HG03097 (cell line): ENCODE measurements at regions not wholly inside any gene's neighbourhood (a gene's known extent, or its start where the extent isn't known, plus 50 kb on each side); places are given as distances from the start of the nearest gene placed in this dataset.
"Not testable (repeated sequence)": the region's sequence is repeated elsewhere in the genome, so short reads cannot be mapped to it uniquely, and the experiment has no call there.

Experiments
- ATAC-seq: cut with Tn5 transposase; IDR thresholded peaks from one replicate; pipeline ENCODE4 v1.9.1; 2021; ENCODE audit not compliant: unreplicated experiment, low FRiP score

GRCh38 chr2:14094592-14094991 lies 537.9 kb upstream of the LRATD1 start:
- no peak for ATAC-seq

DNA sequence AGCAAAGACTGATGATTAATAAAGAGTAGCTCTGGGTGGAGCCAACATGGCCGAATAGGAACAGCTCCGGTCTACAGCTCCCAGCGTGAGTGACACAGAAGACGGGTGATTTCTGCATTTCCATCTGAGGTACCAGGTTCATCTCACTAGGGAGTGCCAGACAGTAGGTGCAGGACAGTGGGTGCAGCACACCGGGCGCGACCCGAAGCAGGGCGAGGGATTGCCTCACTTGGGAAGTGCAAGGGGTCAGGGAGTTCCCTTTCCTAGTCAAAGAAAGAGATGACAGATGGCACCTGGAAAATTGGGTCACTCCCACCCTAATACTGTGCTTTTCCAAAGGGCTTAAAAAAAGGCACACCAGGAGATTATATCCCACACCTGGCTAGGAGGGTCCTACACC lies 533.4 kb upstream of the LRATD1 start:
- ATAC-seq: not testable (repeated sequence)

DNA sequence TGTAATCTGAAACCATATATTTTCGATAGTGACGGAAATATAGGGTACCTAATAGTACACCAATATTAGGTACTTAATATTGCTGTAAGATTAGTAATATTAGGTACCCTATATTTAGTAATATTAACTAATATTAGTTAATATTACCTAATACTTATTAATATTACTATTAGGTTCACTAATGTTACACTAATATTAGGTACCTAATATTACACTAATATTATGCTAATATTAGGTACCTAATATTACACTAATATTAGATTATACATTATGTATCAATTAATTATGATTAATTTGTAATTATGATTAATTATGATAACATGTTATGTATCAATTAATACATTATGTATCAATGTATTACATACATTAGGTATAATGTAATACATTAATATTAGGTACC lies 518.2 kb upstream of the LRATD1 start:
- ATAC-seq: no peak

- no peak for ATAC-seq
These were observed 512.1 kb upstream of the LRATD1 start for GRCh38 chr2:14120376-14120775.

DNA sequence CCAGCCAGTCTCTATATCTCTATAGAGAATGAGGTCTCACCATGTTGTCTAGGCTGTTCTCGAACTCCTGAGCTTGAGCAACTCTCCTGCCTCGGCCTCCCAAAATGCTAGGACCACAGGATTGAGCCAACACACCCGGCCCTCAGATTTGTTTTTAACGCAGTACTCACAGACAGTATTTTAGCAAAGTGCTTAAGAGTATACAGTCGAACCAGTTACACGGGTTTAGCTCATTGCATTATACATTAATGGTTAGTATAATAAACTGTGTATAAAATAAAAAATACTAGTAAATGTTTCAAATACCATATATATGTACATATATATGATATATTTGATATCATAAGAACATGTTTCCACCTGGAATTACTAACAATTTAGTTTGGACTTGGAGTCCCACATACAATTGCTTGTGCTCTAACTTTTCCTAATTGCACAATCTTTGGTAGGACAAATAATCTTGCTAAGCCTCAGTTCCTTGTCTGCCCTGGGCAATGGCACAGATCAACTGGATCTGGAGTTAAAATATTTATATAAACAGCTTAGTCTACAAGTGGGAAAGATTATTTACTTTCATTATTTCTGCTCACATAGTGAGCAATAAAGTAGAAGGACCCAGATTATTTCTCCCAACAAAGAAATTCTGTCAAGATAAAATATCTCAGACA lies 508.9 kb upstream of the LRATD1 start:
- no peak for ATAC-seq

GRCh38 chr2:14125624-14126293 lies 506.8 kb upstream of the LRATD1 start:
- no peak for ATAC-seq

GRCh38 chr2:14126846-14127245 lies 505.7 kb upstream of the LRATD1 start:
- no peak for ATAC-seq

- no peak for ATAC-seq
These were observed 504.8 kb upstream of the LRATD1 start for GRCh38 chr2:14127765-14128164.

GRCh38 chr2:14132386-14132785 lies 500.1 kb upstream of the LRATD1 start:
- no peak for ATAC-seq

DNA sequence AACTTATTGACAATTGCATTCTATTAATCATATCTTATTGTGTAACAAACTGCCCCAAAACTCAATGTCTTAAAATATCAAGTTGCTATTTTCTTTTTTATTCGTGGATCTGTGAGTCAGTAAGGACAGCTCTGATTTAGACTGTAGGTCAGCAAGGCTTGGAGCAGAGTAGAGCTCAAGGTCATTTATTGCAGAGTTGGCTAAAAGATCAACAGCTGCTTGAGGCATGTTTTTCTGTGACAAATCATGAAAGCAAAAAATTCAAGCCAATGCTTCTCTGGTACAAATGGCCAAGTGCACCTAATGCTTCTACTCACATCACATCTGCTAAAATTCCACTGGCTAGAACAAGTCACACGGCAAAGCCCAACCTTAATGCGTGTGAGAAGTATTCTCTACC lies 497.7 kb upstream of the LRATD1 start:
- ATAC-seq: no peak

DNA sequence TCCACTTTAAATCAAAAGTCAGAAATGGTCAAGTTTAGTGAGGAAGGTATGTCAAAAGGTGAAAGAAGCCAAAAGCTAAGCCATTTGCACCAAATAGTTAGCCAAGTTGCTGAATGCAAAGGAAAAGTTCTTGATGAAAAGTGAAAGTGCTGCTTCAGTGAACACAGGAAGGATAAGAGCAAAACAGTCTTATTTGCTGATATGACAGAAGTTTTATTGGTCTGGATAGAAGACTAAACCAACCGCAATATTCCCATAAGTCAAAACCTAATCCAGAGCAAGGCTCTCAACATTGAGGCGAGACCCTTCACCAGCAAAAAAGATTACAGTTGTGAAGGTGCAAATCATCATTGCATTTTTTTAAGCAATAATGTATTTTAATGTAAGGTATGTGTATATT lies 496.5 kb upstream of the LRATD1 start:
- ATAC-seq: no peak

DNA sequence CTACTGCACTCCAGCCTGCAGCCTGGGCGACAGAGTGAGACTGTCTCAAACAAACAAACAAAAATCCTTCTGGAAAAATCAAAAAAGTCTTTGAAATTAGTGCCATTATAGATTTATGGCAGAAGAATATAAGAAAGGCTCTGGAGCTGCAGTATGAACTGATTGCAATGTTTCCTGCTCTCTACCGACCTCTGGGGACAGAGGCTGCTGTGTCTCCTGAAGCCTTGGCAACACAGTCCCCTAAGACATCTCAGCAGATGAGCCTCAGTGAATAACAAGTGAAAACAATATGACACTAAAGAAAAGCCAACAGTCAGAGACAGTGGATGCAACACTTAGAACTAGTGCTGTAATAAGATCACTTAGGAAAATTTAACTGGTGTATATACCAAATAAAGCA lies 494.9 kb upstream of the LRATD1 start:
- ATAC-seq: no peak

GRCh38 chr2:14140009-14140550 lies 492.4 kb upstream of the LRATD1 start:
- no peak for ATAC-seq

GRCh38 chr2:14143435-14143834 lies 489.1 kb upstream of the LRATD1 start:
- ATAC-seq: no peak

DNA sequence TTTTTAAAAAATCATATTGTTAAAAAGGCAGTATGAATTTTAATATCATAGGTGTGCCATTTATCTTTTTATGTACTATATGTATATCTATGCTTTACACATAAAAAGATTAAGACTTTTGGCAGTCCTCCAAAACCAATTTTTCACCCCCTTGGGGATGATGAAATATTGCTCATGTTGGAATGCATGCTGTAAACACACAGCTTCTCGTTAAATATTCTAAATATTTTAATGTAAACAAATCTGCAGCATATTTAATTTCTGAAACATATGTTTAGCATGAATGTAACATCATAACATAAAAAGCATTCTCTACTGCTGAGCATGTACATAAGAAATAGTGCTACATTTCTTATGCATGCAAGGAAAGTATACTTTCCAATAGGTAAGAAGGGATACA lies 484.3 kb upstream of the LRATD1 start:
- ATAC-seq: no peak

DNA sequence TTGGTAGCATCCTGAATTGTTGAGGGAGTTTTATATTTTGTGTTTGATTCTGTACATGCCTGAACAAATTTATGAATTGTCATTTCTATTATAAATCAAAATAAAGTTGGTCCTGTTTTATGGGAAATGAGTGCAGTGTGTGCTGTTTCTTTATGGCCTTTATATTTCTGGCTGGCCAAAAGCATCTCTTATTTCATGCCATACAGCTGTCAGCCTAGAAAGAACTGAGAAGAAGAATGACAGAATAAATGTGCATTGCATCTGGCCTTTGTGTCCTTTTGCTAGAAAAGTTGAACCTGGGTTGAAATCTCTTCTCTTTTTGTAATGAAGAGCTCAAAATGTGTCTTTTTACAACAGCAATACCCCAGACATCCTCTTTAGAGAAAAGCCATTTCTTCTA lies 474.7 kb upstream of the LRATD1 start:
- no peak for ATAC-seq

- ATAC-seq: no peak
These were observed 452.2 kb upstream of the LRATD1 start for GRCh38 chr2:14180333-14180732.

GRCh38 chr2:14182227-14182946 lies 450.1 kb upstream of the LRATD1 start:
- no peak for ATAC-seq

DNA sequence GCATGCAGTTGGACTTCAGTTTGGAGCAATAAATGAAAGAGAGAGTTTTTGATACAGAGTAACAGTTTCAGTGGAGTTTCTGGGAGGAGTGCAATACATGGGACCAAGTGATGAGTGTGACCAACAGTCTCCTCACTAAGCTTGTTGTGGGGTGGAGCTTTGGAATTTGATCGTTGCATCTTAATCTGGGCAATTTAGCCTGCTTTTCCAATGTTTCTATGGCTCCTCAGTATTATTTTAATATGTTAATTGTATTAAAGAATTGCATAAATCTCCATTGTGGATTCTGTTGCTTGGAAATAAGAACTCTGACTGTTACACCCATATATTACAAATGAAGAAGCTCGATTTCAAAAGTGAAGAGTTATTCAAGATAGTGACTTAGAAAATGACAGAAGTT lies 446.6 kb upstream of the LRATD1 start:
- no peak for ATAC-seq

- no peak for ATAC-seq
These were observed 444.1 kb upstream of the LRATD1 start for GRCh38 chr2:14188446-14188845.

GRCh38 chr2:14189929-14190328 lies 442.6 kb upstream of the LRATD1 start:
- no peak for ATAC-seq

DNA sequence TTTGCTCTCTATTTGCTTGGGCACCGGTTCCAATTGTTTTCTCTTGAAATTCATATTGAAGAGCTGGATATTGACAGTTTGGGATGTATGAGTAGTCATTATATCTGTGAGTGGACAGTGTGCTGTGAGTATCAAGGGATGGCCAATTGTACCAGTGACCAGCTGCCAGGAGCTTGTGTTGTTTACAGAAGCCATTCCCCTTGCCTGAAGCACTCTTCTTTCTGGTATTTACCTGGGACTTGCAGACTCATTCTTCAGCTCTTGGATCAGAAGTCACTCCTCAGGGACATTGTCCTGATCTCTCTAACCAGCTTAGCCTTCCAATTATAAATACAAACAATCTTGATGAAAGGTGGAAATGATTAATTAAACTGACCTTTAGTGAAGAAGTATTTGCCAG lies 438.3 kb upstream of the LRATD1 start:
- ATAC-seq: no peak
